K562 (cell line): ENCODE measurements at regions not wholly inside any gene's neighbourhood (a gene's known extent, or its start where the extent isn't known, plus 50 kb on each side); places are given as distances from the start of the nearest gene placed in this dataset.

Experiments used
- ARID1B ChIP-seq: fragments of 450-650 bp; IDR thresholded peaks from 2 replicates; pipeline ENCODE4 v1.6.1; 2016; ENCODE audit warnings: antibody characterized with exemption, mild to moderate bottlenecking, inconsistent platforms
- BACH1 ChIP-seq: fragments of 200-800 bp; sonication (Bioruptor generic); IDR thresholded peaks from 2 replicates; pipeline ENCODE4 v1.6.1; 2016; ENCODE audit warnings: missing genetic modification characterization, missing compliant biosample characterization
- CSDE1 ChIP-seq, 2 experiments: fragments of 450-650 bp; IDR thresholded peaks; 2 replicates each; pipeline ENCODE4 v1.6.1; 2016; ENCODE audit warnings: mild to moderate bottlenecking in 1 of 2
- DACH1 ChIP-seq: fragments of 450-650 bp; IDR thresholded peaks from 2 replicates; pipeline ENCODE4 v1.6.1; 2018; ENCODE audit not compliant: partially characterized antibody
- GATAD2B ChIP-seq: fragments of 450-650 bp; IDR thresholded peaks from 2 replicates; pipeline ENCODE4 v1.6.1; 2017; ENCODE audit warnings: mild to moderate bottlenecking, borderline replicate concordance
- GTF2E2 ChIP-seq: fragments of 200-800 bp; sonication (Bioruptor generic); IDR thresholded peaks from 2 replicates; pipeline ENCODE4 v1.6.1; 2016; ENCODE audit warnings: missing genetic modification characterization, missing compliant biosample characterization
- HDAC8 ChIP-seq: fragments of 450-650 bp; IDR thresholded peaks from 2 replicates; pipeline ENCODE4 v1.6.1; 2016; ENCODE audit warnings: mild to moderate bottlenecking, missing genetic modification characterization, moderate library complexity, missing compliant biosample characterization
- MAFK ChIP-seq: IDR thresholded peaks from 2 replicates; pipeline ENCODE4 v1.6.1; 2011; ENCODE audit warnings: low read length, improper control_type of control experiment
- MCM5 ChIP-seq: fragments of 450-650 bp; IDR thresholded peaks from 2 replicates; pipeline ENCODE4 v1.6.1; 2016; ENCODE audit warnings: low read depth
- MEIS2 ChIP-seq: fragments of 450-650 bp; IDR thresholded peaks from 2 replicates; pipeline ENCODE4 v1.6.1; 2014; ENCODE audit warnings: mild to moderate bottlenecking; ENCODE audit not compliant: partially characterized antibody
- MTA2 ChIP-seq: fragments of 450-650 bp; IDR thresholded peaks from 2 replicates; pipeline ENCODE4 v1.6.1; 2016; ENCODE audit warnings: low read depth
- OTX1 ChIP-seq: fragments of 450-650 bp; formaldehyde crosslinking; IDR thresholded peaks from 2 replicates; pipeline ENCODE4 v1.4.0; 2022; ENCODE audit warnings: mild to moderate bottlenecking
- RBFOX2 ChIP-seq: fragments of 200-400 bp; formaldehyde crosslinking; IDR thresholded peaks from 2 replicates; pipeline ENCODE4 v1.6.1; 2017; ENCODE audit warnings: low read depth, mild to moderate bottlenecking, low read length, moderate library complexity
- RFX7 ChIP-seq: fragments of 250-450 bp; sonication (Bioruptor Pico); IDR thresholded peaks from 2 replicates; pipeline ENCODE4 v1.5.1; 2021; ENCODE audit warnings: mild to moderate bottlenecking
- SMAD1 ChIP-seq: fragments of 150-350 bp; IDR thresholded peaks from 2 replicates; pipeline ENCODE4 v1.6.1; 2014; ENCODE audit warnings: low read length, low read depth; ENCODE audit not compliant: partially characterized antibody
- TEAD4 ChIP-seq, 2 experiments: sonication (generic) in 1 of 2; formaldehyde crosslinking in 1 of 2; IDR thresholded peaks; 2 replicates each; pipeline versions ENCODE4 v1.6.1 to v1.8.0; 2012 to 2022; ENCODE audit warnings: borderline replicate concordance in 1 of 2, inconsistent platforms in 1 of 2, low read length in 1 of 2, mild to moderate bottlenecking in 1 of 2, missing genetic modification reagents in 1 of 2
- TOE1 ChIP-seq, 2 experiments: fragments of 450-650 bp in 1 of 2; sonication (generic) in 1 of 2; formaldehyde crosslinking in 1 of 2; IDR thresholded peaks; 2 replicates each; pipeline versions ENCODE4 v1.7.1 to v1.8.0; 2016 to 2022; ENCODE audit warnings: borderline replicate concordance in 2 of 2, mild to moderate bottlenecking in 2 of 2, antibody characterized with exemption in 1 of 2, inconsistent platforms in 1 of 2, low read depth in 1 of 2, missing genetic modification reagents in 1 of 2, moderate library complexity in 1 of 2
- VEZF1 ChIP-seq: fragments of 200-800 bp; sonication (Bioruptor generic); IDR thresholded peaks from 2 replicates; pipeline ENCODE4 v1.6.1; 2017; ENCODE audit warnings: missing genetic modification characterization, missing compliant biosample characterization
- ZNF174 ChIP-seq: fragments of 250-450 bp; sonication (Bioruptor Pico); IDR thresholded peaks from 2 replicates; pipeline ENCODE4 v1.4.0; 2020; ENCODE audit warnings: mild to moderate bottlenecking
- ZNF511 ChIP-seq: sonication (generic); formaldehyde crosslinking; IDR thresholded peaks from 2 replicates; pipeline ENCODE4 v1.8.0; 2022; ENCODE audit warnings: mild to moderate bottlenecking, missing genetic modification reagents
- ZNF584 ChIP-seq: fragments of 200-800 bp; sonication (Bioruptor generic); IDR thresholded peaks from 2 replicates; pipeline ENCODE4 v1.6.1; 2016; ENCODE audit warnings: low read depth, mild to moderate bottlenecking, missing genetic modification characterization, missing compliant biosample characterization
- ZNF644 ChIP-seq: fragments of 200-800 bp; sonication (Bioruptor generic); IDR thresholded peaks from 2 replicates; pipeline ENCODE4 v1.6.1; 2016; ENCODE audit warnings: low read depth, missing genetic modification characterization, missing compliant biosample characterization
- TF ChIP-seq, protein P1 (sequence below): sonication (generic); formaldehyde crosslinking; IDR thresholded peaks from 2 replicates; pipeline ENCODE4 v1.4.0; 2020; ENCODE audit warnings: mild to moderate bottlenecking, missing genetic modification reagents
- TF ChIP-seq, protein P2 (sequence below): fragments of 250-450 bp; sonication (Bioruptor Pico); IDR thresholded peaks from 2 replicates; pipeline ENCODE4 v1.8.0; 2021; ENCODE audit warnings: borderline replicate concordance, mild to moderate bottlenecking, moderate library complexity; ENCODE audit not compliant: poor library complexity, severe bottlenecking

DNA sequence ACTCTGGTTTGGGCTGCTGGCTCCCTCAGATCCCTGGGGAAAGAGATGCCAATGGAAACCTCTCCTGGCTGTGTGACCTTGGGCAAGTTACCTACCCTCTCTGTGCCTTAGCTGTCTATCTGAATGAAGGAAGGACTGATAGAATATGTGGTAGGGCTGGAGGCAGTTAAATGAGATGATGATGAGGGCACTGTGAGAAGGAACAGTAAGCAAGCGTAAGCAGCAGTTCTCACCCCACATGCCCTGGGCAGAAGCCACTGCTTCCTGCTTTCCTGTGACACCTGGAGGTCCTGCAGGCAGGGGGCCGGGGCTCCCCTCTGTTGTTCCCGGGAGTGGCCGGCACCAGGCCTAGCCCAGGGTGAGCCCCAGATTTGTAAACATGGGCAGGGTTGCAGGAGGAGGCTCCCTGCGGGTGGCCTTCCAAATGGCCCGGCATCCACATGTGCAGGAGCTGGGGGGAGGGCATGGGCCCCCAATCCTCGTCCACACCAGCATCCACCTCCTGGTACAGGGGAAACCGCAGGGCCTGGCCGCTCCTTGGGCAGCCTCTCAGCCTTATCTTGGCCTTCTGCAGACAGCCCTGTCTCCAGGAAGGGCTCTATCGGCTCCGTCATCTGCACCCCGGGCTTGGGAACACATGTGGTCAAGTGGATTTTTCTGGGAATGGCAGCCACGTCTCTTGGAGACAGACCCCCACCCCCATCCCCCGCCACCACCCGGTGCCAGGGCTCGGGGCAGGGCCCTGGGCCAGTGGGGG, 235.6 kb upstream of the GSE1 start (continued):
- TF ChIP-seq ZNF584 (CRISPR knock-in tag) (peak; percentile 55; the same call in 1 of the 2 replicates), HDAC8 (tag) (0 out of 2 replicates have a peak, but pooled peaks have one; percentile 42), BACH1 (tag) (no peak), OTX1 (CRISPR knock-in tag) (no peak), MEIS2 (no peak), MCM5 (no peak), MTA2 (peak; percentile 79), VEZF1 (peak; percentile 87), SMAD1 (no peak), ZNF174 (CRISPR knock-in tag) (no peak), TEAD4 (IDR thresholded peaks at IDR 0.05; ENCODE audit: low read length) (peak; percentile 93), TEAD4 (CRISPR knock-in tag; IDR thresholded peaks at IDR 0.05; ENCODE audit: borderline replicate concordance) (0 out of 2 replicates have a peak, but pooled peaks have one; percentile 47), TOE1 (IDR thresholded peaks at IDR 0.05; ENCODE audit: borderline replicate concordance) (peak; percentile 69; the same call in 1 of the 2 replicates), TOE1 (CRISPR knock-in tag; IDR thresholded peaks at IDR 0.05; ENCODE audit: borderline replicate concordance, low read depth) (0 out of 2 replicates have a peak, but pooled peaks have one; percentile 70), ZNF511 (CRISPR knock-in tag) (no peak), ARID1B (peak; percentile 93), GTF2E2 (tag) (no peak), RBFOX2 (peak; percentile 39; the same call in 1 of the 2 replicates), GATAD2B (peak; percentile 66; the same call in 1 of the 2 replicates), DACH1 (no peak), MAFK (no peak), ZNF644 (peak; percentile 58; the same call in 1 of the 2 replicates), CSDE1 (IDR thresholded peaks at IDR 0.05) (no peak), RFX7 (CRISPR knock-in tag) (no peak)
- TF ChIP-seq, protein P1, sequence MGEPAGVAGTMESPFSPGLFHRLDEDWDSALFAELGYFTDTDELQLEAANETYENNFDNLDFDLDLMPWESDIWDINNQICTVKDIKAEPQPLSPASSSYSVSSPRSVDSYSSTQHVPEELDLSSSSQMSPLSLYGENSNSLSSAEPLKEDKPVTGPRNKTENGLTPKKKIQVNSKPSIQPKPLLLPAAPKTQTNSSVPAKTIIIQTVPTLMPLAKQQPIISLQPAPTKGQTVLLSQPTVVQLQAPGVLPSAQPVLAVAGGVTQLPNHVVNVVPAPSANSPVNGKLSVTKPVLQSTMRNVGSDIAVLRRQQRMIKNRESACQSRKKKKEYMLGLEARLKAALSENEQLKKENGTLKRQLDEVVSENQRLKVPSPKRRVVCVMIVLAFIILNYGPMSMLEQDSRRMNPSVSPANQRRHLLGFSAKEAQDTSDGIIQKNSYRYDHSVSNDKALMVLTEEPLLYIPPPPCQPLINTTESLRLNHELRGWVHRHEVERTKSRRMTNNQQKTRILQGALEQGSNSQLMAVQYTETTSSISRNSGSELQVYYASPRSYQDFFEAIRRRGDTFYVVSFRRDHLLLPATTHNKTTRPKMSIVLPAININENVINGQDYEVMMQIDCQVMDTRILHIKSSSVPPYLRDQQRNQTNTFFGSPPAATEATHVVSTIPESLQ = no peak
- TF ChIP-seq, protein P2, sequence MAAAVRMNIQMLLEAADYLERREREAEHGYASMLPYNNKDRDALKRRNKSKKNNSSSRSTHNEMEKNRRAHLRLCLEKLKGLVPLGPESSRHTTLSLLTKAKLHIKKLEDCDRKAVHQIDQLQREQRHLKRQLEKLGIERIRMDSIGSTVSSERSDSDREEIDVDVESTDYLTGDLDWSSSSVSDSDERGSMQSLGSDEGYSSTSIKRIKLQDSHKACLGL (CRISPR knock-in tag) = no peak
